ENCODE measurements at regions not wholly inside any gene's neighbourhood (a gene's known extent, or its start where the extent isn't known, plus 50 kb on each side); places are given as distances from the start of the nearest gene placed in this dataset.

DNA sequence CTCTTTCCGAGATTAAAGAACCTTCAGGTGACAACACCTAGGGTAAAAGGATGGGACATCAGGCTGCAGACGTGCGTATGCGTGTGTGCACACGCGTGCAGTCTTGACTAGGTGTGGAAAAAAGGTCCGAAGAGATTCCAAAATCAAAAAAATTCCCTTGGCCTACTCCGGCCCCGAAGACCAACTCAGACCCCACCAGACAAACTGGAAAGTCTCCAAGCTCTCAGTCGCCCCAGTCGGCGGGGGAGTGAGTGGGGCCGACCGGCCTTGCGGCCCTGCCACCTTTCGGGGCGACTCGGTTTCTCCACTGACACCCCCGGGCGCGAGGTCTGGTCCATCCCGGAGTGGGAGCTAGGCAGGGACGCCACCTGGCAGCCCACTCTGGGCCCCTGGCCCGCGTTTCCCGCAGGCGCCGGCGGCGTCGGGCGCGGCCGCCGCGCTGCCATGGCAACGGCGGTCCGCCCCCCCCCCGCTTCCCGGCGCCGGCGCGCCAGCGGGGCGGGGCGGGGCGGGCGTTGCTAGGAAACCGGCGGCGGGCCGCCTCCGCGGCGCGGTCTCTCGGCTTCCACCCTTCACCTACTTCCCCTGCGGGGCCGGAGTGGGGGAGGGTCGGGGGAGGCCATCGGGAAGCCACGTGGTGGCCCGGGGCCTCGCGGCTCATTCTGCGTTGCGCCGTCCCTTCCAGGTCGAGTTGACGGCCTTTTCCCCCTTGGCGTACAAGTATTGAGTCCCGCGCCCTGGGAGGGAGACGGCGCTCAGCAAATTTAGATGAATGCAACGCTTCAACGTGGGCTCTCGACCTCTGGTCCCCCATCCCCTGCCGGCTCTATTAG is 253.1 kb downstream of the EFCAB11 start (continued):
- TF ChIP-seq LEF1 (IDR thresholded peaks at IDR 0.05) (0 out of 2 replicates have a peak, but pooled peaks have one; percentile 19), EGR1 (conservative IDR thresholded peaks at IDR 0.05) (0 out of 2 replicates have a peak, but pooled peaks have one; percentile 17), SMARCE1 (IDR thresholded peaks at IDR 0.05) (no peak), RNF2 (IDR thresholded peaks at IDR 0.05) (0 out of 2 replicates have a peak, but pooled peaks have one; percentile 27), PCBP1 (IDR thresholded peaks at IDR 0.05; ENCODE audit: low read depth, low read length, poor library complexity, severe bottlenecking) (peak; percentile 44), WHSC1 (IDR thresholded peaks at IDR 0.05; ENCODE audit: low read length) (no peak)
- TF ChIP-seq, protein P1, sequence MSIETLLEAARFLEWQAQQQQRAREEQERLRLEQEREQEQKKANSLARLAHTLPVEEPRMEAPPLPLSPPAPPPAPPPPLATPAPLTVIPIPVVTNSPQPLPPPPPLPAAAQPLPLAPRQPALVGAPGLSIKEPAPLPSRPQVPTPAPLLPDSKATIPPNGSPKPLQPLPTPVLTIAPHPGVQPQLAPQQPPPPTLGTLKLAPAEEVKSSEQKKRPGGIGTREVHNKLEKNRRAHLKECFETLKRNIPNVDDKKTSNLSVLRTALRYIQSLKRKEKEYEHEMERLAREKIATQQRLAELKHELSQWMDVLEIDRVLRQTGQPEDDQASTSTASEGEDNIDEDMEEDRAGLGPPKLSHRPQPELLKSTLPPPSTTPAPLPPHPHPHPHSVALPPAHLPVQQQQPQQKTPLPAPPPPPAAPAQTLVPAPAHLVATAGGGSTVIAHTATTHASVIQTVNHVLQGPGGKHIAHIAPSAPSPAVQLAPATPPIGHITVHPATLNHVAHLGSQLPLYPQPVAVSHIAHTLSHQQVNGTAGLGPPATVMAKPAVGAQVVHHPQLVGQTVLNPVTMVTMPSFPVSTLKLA (conservative IDR thresholded peaks at IDR 0.05): peak in 1 of 2 experiments; percentile 48; a peak in 2 of 4 replicates

DNA sequence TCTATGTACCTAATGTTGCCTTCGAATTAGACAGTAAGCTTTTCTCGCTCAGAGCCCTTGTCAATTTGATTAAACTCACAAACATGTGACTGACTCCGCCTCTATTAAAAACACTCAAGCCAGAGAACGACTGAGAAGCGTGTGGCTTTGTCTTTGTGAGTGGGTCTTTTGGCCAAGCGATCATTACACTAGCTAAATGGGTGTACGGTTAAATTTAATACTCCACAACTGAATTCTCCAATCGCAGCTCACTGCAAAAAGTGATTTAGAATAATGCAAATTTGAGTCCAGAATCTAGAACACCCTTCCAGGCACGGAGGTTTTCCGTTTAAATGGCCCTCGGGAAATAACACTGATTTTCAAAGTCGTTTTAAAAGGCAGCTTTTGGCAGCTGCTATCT is 253.7 kb downstream of the EFCAB11 start:
- WGBS (ENCODE audit: insufficient coverage, low coverage, missing lambda C conversion rate): 16% methylated on average over 12 of the region's 12 CpGs
- ATAC-seq (no peak), DNase-seq (ENCODE audit: extremely low read depth in 1 of 4, low spot score in 3 of 4) (no peak), FAIRE-seq (no peak)
- no peaks in the 10 kb centered on the region for H3K79me2 ChIP-seq (ENCODE audit: control insufficient read depth, insufficient read depth, low read length)
- H3K9me3 ChIP-seq (replicated peaks; ENCODE audit: control insufficient read depth, insufficient read depth, low read depth, low read length): no peaks in the 10 kb centered on the region; the same call in 1 of the 2 replicates
- CTCF ChIA-PET (ENCODE audit: low intra/inter-chr PET ratio): no interaction called here
- peaks cover 3 to 8% of the 10 kb centered on the region in 2 experiments; a peak in 4 of 5 replicates for H3K4me1 ChIP-seq (replicated peaks in 1 of 2; ENCODE audit: control insufficient read depth in 2 of 2, insufficient read depth in 2 of 2, low read length in 2 of 2)
- no peaks in the 10 kb centered on the region for H3K36me3 ChIP-seq (ENCODE audit: control insufficient read depth, insufficient read depth, low read length)
- intact Hi-C loops (cut with micrococcal nuclease): no loop called here
- H3K9ac ChIP-seq (ENCODE audit: insufficient read depth in 1 of 2, low read depth in 2 of 2, low read length in 2 of 2): no peak overlapping the region
- H3K9me1 ChIP-seq (ENCODE audit: control insufficient read depth, insufficient read depth, low read length): no peaks in the 10 kb centered on the region
- in situ Hi-C loops (cut with MboI): no loop called here
- H3K4me2 ChIP-seq (ENCODE audit: insufficient read depth, low read length): no peak overlapping the region
- H3K27ac ChIP-seq (ENCODE audit: extremely low read depth, low read depth, low read length): no peak overlapping the region
- H4K20me1 ChIP-seq (replicated peaks; ENCODE audit: control insufficient read depth, insufficient read depth, low read length): no peaks in the 10 kb centered on the region
- BruUV-seq (replicated peaks): no TSS peak
- H3K4me3 ChIP-seq: no peak overlapping the region
- H3K27me3 ChIP-seq (ENCODE audit: control insufficient read depth in 2 of 2, insufficient read depth in 2 of 2, low read length in 2 of 2): no peaks in the 10 kb centered on the region
- H2AFZ ChIP-seq (ENCODE audit: low read depth, low read length): no peak overlapping the region
- POLR2A ChIA-PET: no interaction called here
- TF ChIP-seq NCOA2 (IDR thresholded peaks at IDR 0.05; ENCODE audit: partially characterized antibody in 2 of 2) (no peak), SAFB (IDR thresholded peaks at IDR 0.05; ENCODE audit: borderline replicate concordance, low read depth, low read length) (no peak), ZNF507 (tag; conservative IDR thresholded peaks at IDR 0.05) (no peak), SP1 (CRISPR knock-in tag; IDR thresholded peaks at IDR 0.05) (no peak)
- TF ChIP-seq, protein P2, sequence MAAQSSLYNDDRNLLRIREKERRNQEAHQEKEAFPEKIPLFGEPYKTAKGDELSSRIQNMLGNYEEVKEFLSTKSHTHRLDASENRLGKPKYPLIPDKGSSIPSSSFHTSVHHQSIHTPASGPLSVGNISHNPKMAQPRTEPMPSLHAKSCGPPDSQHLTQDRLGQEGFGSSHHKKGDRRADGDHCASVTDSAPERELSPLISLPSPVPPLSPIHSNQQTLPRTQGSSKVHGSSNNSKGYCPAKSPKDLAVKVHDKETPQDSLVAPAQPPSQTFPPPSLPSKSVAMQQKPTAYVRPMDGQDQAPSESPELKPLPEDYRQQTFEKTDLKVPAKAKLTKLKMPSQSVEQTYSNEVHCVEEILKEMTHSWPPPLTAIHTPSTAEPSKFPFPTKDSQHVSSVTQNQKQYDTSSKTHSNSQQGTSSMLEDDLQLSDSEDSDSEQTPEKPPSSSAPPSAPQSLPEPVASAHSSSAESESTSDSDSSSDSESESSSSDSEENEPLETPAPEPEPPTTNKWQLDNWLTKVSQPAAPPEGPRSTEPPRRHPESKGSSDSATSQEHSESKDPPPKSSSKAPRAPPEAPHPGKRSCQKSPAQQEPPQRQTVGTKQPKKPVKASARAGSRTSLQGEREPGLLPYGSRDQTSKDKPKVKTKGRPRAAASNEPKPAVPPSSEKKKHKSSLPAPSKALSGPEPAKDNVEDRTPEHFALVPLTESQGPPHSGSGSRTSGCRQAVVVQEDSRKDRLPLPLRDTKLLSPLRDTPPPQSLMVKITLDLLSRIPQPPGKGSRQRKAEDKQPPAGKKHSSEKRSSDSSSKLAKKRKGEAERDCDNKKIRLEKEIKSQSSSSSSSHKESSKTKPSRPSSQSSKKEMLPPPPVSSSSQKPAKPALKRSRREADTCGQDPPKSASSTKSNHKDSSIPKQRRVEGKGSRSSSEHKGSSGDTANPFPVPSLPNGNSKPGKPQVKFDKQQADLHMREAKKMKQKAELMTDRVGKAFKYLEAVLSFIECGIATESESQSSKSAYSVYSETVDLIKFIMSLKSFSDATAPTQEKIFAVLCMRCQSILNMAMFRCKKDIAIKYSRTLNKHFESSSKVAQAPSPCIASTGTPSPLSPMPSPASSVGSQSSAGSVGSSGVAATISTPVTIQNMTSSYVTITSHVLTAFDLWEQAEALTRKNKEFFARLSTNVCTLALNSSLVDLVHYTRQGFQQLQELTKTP (IDR thresholded peaks at IDR 0.05; ENCODE audit: low read depth in 1 of 2, partially characterized antibody in 2 of 2): no peak
- TF ChIP-seq, protein P3, sequence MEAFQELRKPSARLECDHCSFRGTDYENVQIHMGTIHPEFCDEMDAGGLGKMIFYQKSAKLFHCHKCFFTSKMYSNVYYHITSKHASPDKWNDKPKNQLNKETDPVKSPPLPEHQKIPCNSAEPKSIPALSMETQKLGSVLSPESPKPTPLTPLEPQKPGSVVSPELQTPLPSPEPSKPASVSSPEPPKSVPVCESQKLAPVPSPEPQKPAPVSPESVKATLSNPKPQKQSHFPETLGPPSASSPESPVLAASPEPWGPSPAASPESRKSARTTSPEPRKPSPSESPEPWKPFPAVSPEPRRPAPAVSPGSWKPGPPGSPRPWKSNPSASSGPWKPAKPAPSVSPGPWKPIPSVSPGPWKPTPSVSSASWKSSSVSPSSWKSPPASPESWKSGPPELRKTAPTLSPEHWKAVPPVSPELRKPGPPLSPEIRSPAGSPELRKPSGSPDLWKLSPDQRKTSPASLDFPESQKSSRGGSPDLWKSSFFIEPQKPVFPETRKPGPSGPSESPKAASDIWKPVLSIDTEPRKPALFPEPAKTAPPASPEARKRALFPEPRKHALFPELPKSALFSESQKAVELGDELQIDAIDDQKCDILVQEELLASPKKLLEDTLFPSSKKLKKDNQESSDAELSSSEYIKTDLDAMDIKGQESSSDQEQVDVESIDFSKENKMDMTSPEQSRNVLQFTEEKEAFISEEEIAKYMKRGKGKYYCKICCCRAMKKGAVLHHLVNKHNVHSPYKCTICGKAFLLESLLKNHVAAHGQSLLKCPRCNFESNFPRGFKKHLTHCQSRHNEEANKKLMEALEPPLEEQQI (IDR thresholded peaks at IDR 0.05): no peak
